HepG2 (cell line): ENCODE measurements at regions not wholly inside any gene's neighbourhood (a gene's known extent, or its start where the extent isn't known, plus 50 kb on each side); places are given as distances from the start of the nearest gene placed in this dataset.

Source experiments
- ATF3 ChIP-seq: sonication (generic); formaldehyde crosslinking; IDR thresholded peaks from 2 replicates; pipeline ENCODE4 v1.4.0; 2020; ENCODE audit warnings: missing genetic modification reagents
- ELF4 ChIP-seq: sonication (generic); formaldehyde crosslinking; IDR thresholded peaks from 2 replicates; pipeline ENCODE4 v1.5.0; 2020; ENCODE audit warnings: missing genetic modification reagents, mild to moderate bottlenecking, moderate library complexity, borderline replicate concordance
- FOXK2 ChIP-seq: fragments of 450-650 bp; IDR thresholded peaks from 2 replicates; pipeline ENCODE4 v1.6.1; 2016
- HNRNPUL1 ChIP-seq: fragments of 200-400 bp; formaldehyde crosslinking; IDR thresholded peaks from 2 replicates; pipeline ENCODE4 v1.6.1; 2017; ENCODE audit warnings: low read depth, mild to moderate bottlenecking, low read length, moderate library complexity
- JUND ChIP-seq: sonication (generic); formaldehyde crosslinking; IDR thresholded peaks from 2 replicates; pipeline ENCODE4 v1.8.0; 2022; ENCODE audit warnings: mild to moderate bottlenecking, missing genetic modification reagents
- KDM4B ChIP-seq: sonication (generic); formaldehyde crosslinking; IDR thresholded peaks from 2 replicates; pipeline ENCODE4 v1.4.0; 2020; ENCODE audit warnings: missing genetic modification reagents
- STAT6 ChIP-seq: sonication (generic); formaldehyde crosslinking; IDR thresholded peaks from 2 replicates; pipeline ENCODE4 v1.4.0; 2020; ENCODE audit warnings: missing genetic modification reagents, mild to moderate bottlenecking, borderline replicate concordance
- ZFX ChIP-seq: sonication (generic); formaldehyde crosslinking; IDR thresholded peaks from 2 replicates; pipeline ENCODE4 v1.4.0; 2020; ENCODE audit warnings: mild to moderate bottlenecking, low read depth, missing genetic modification reagents, moderate library complexity
- ZNF343 ChIP-seq: sonication (generic); formaldehyde crosslinking; IDR thresholded peaks from 2 replicates; pipeline ENCODE4 v1.4.0; 2020; ENCODE audit warnings: mild to moderate bottlenecking, missing genetic modification reagents
- ZNF589 ChIP-seq: sonication (generic); formaldehyde crosslinking; conservative IDR thresholded peaks from 2 replicates; pipeline ENCODE4 v1.8.0; 2022; ENCODE audit warnings: mild to moderate bottlenecking, moderate library complexity, missing genetic modification reagents
- ZSCAN20 ChIP-seq: sonication (generic); formaldehyde crosslinking; IDR thresholded peaks from 2 replicates; pipeline ENCODE4 v1.4.0; 2020; ENCODE audit warnings: missing genetic modification reagents, mild to moderate bottlenecking, borderline replicate concordance
- TF ChIP-seq, protein P1 (sequence below): sonication (generic); formaldehyde crosslinking; IDR thresholded peaks from 2 replicates; pipeline ENCODE4 v1.5.0; 2020; ENCODE audit warnings: mild to moderate bottlenecking, missing genetic modification reagents, moderate library complexity

DNA sequence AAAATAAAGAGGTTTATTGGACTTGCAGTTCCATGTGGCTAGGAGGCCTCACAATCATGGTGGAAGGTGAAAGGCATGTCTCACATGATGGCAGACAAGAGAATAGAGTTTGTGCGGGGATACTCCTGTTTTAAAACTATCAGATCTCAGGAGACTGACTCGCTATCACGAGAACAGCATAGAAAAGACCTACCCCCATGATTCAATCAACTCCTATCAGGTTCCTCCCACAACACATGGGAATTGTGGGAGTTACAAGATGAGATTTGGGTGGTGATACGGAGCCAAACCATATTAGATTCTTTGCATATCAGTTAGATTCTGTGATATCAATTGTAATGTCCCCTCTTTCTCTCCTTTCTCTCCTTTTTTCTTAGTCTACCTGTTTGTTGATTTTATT, 1178.7 kb upstream of the LRRTM1 start:
- no peak for TF ChIP-seq HNRNPUL1
- no peak for TF ChIP-seq KDM4B (CRISPR knock-in tag)
- TF ChIP-seq, protein P1, sequence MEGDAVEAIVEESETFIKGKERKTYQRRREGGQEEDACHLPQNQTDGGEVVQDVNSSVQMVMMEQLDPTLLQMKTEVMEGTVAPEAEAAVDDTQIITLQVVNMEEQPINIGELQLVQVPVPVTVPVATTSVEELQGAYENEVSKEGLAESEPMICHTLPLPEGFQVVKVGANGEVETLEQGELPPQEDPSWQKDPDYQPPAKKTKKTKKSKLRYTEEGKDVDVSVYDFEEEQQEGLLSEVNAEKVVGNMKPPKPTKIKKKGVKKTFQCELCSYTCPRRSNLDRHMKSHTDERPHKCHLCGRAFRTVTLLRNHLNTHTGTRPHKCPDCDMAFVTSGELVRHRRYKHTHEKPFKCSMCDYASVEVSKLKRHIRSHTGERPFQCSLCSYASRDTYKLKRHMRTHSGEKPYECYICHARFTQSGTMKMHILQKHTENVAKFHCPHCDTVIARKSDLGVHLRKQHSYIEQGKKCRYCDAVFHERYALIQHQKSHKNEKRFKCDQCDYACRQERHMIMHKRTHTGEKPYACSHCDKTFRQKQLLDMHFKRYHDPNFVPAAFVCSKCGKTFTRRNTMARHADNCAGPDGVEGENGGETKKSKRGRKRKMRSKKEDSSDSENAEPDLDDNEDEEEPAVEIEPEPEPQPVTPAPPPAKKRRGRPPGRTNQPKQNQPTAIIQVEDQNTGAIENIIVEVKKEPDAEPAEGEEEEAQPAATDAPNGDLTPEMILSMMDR (CRISPR knock-in tag), result no peak
- no peak for TF ChIP-seq JUND (CRISPR knock-in tag)
- TF ChIP-seq ZNF589 (CRISPR knock-in tag), result no peak
- TF ChIP-seq FOXK2, result no peak
- TF ChIP-seq ELF4 (CRISPR knock-in tag), result no peak
- TF ChIP-seq ZSCAN20 (CRISPR knock-in tag), result no peak
- TF ChIP-seq ZFX (CRISPR knock-in tag), result no peak
- TF ChIP-seq ATF3 (CRISPR knock-in tag), result no peak
- TF ChIP-seq ZNF343, result no peak
- no peak for TF ChIP-seq STAT6 (CRISPR knock-in tag)
